H1 (cell line): ENCODE measurements at regions not wholly inside any gene's neighbourhood (a gene's known extent, or its start where the extent isn't known, plus 50 kb on each side); places are given as distances from the start of the nearest gene placed in this dataset.

ENCODE experiments used
- POLR2AphosphoS5 ChIP-seq: IDR thresholded peaks from 2 replicates; pipeline ENCODE4 v1.6.1; 2011; ENCODE audit warnings: low read depth, low read length
- RFX5 ChIP-seq: IDR thresholded peaks from 2 replicates; pipeline ENCODE4 v1.6.1; 2011; ENCODE audit warnings: low read depth, low read length, improper control_type of control experiment, borderline replicate concordance
- RNF2 ChIP-seq: fragments of 200-900, 300-1000 bp; sonication (generic); IDR thresholded peaks from 2 replicates; pipeline ENCODE4 v1.7.1; 2016; ENCODE audit warnings: borderline replicate concordance, low read depth, mild to moderate bottlenecking, antibody characterized with exemption, low read length; ENCODE audit not compliant: poor library complexity, severe bottlenecking; ENCODE audit errors: missing control alignments
- SIN3A ChIP-seq, 2 experiments: IDR thresholded peaks in 1 of 2; conservative IDR thresholded peaks in 1 of 2; 2 replicates each; pipeline ENCODE4 v1.6.1; 2011 to 2012; ENCODE audit warnings: low read length in 2 of 2, improper control_type of control experiment in 1 of 2, low read depth in 1 of 2, mild to moderate bottlenecking in 1 of 2

GRCh38 chr6:43890197-43891062, 120.4 kb downstream of the VEGFA start (continued):
- TF ChIP-seq RNF2 (no peak), RFX5 (no peak), POLR2AphosphoS5 (no peak), SIN3A (conservative IDR thresholded peaks at IDR 0.05 in 1 of 2, IDR thresholded peaks at IDR 0.05 in 1 of 2; ENCODE audit: low read depth in 1 of 2, low read length in 2 of 2) (no peak)
